Lung (tissue), 11 donors: ENCODE measurements at regions not wholly inside any gene's neighbourhood (a gene's known extent, or its start where the extent isn't known, plus 50 kb on each side); places are given as distances from the start of the nearest gene placed in this dataset.

Experiments
- ATAC-seq: fragments of 200-7000 bp; cut with Tn5 transposase; one replicate; pipeline ENCODE4 v1.9.1; 2020; ENCODE audit warnings: moderate number of reproducible peaks; ENCODE audit not compliant: insufficient read depth, low FRiP score
- DNase-seq, 3 donors: peaks; one replicate each; pipeline ENCODE4 v3.0.0-alpha.2; 2013 to 2017
- H3K27ac ChIP-seq, 2 donors: one replicate each; pipeline ENCODE4 v1.5.1; 2013; ENCODE audit warnings: mild to moderate bottlenecking in 2 of 2, moderate library complexity in 2 of 2, control low read depth in 1 of 2, inconsistent platforms in 1 of 2, low read depth in 1 of 2, low read length in 1 of 2
- H3K27me3 ChIP-seq, 3 donors: one replicate each; pipeline ENCODE4 v1.5.1; 2013; ENCODE audit warnings: low read length in 2 of 3; ENCODE audit not compliant: control insufficient read depth in 3 of 3, insufficient read depth in 3 of 3
- H3K36me3 ChIP-seq, 4 donors: one replicate each; pipeline ENCODE4 v1.5.1; 2013; ENCODE audit warnings: low read length in 4 of 4, mild to moderate bottlenecking in 1 of 4, moderate library complexity in 1 of 4; ENCODE audit not compliant: control insufficient read depth in 4 of 4, insufficient read depth in 4 of 4
- H3K4me1 ChIP-seq, 5 donors: one replicate each; pipeline ENCODE4 v1.5.1; 2013; ENCODE audit warnings: low read length in 5 of 5, mild to moderate bottlenecking in 2 of 5, moderate library complexity in 1 of 5; ENCODE audit not compliant: control insufficient read depth in 5 of 5, insufficient read depth in 5 of 5
- H3K4me3 ChIP-seq: one replicate; pipeline ENCODE4 v1.5.1; 2013; ENCODE audit warnings: mild to moderate bottlenecking, control low read depth, moderate library complexity
- H3K9ac ChIP-seq, 2 donors: one replicate each; pipeline ENCODE4 v1.5.1; 2013; ENCODE audit warnings: low read length in 2 of 2, control low read depth in 1 of 2; ENCODE audit not compliant: insufficient read depth in 1 of 2
- H3K9me3 ChIP-seq, 4 donors: one replicate each; pipeline ENCODE4 v1.5.1; 2013; ENCODE audit warnings: low read length in 3 of 4, mild to moderate bottlenecking in 1 of 4, moderate library complexity in 1 of 4; ENCODE audit not compliant: control insufficient read depth in 4 of 4, insufficient read depth in 3 of 4
- WGBS, 2 donors: extraction: QIAGEN DNeasy Blood & Tissue Kit; methylation state at CpG; one replicate each; pipeline ENCODE4 v1.1.7; 2013; 5-methylcytosine and 5-hydroxymethylcytosine counted together
- TF ChIP-seq, protein P1 (sequence below): IDR thresholded peaks from 2 replicates; pipeline ENCODE4 v1.5.1; 2012; ENCODE audit warnings: mild to moderate bottlenecking; ENCODE audit errors: control extremely low read depth, extremely low read depth
- donor health status: control.
- donor health status: control.
- donor health status: Bipolar disorder and iron deficiency.
- donor health status: healthy.
- donor health status: DM: yes; HTN: yes; CAD: no.

DNA sequence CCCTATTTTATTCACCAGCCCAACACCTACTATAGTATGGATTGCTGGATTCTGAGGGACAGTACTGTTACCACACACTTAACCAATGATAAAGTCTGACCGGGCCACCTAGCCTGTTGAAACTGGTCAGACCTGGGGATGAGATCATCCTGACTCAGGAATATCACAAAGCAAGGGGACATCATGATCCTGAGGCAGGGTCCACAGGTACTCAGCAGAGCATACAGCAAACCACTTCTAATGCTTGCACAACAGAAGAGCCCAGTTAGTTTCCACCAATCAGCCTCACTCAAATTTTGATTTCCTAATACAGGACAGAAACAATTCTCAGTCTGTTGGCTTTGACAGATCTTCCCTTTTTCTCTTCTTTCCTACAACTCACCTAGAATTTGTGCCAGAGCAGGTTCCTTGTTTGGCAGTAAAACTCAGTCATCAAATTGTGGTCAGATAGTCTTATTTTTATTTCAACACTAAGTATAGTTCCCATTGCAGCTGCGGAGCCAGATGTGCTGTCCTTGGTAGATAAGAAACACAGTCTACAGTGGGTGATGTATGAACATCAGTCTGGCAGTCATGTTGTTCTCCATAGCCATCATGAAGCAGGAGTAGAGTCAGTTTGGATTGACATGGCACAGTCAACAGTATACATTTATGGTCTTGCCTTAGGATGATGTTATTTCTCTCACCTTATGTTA lies 90.1 kb upstream of the PRR23C start:
- DNase-seq: no peak
- Histone ChIP-seq H3K27me3 (no peaks in the 10 kb centered on the region), H3K9me3 (no peaks in the 10 kb centered on the region), H3K36me3 (no peaks in the 10 kb centered on the region), H3K9ac (no peak overlapping the region), H3K4me1 (no peaks in the 10 kb centered on the region), H3K4me3 (no peak overlapping the region), H3K27ac (no peak overlapping the region)
- 40 to 69% methylated on average over 2 of the region's 2 CpGs for WGBS, 2 donors
- TF ChIP-seq, protein P1, sequence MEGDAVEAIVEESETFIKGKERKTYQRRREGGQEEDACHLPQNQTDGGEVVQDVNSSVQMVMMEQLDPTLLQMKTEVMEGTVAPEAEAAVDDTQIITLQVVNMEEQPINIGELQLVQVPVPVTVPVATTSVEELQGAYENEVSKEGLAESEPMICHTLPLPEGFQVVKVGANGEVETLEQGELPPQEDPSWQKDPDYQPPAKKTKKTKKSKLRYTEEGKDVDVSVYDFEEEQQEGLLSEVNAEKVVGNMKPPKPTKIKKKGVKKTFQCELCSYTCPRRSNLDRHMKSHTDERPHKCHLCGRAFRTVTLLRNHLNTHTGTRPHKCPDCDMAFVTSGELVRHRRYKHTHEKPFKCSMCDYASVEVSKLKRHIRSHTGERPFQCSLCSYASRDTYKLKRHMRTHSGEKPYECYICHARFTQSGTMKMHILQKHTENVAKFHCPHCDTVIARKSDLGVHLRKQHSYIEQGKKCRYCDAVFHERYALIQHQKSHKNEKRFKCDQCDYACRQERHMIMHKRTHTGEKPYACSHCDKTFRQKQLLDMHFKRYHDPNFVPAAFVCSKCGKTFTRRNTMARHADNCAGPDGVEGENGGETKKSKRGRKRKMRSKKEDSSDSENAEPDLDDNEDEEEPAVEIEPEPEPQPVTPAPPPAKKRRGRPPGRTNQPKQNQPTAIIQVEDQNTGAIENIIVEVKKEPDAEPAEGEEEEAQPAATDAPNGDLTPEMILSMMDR: no peak
- ATAC-seq: no peak

DNA sequence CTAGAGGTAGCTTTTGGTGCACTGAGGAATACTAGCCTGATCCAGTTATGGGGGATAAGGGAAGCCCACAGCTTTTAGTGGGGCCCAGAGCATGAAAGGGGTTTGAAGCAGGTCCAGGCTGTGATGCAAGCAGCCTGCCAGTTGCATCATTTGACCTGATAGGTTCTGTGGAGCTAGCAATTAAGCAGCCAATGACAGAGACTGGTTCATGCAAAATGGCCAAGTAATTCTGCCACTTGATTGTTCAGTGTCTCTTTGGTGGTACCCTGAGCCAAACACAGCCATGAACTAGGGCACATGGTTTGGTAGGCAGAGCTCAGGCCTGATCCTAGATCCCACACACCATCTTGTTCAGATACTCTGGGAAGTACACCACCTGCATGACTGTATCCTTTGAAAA lies 91.0 kb upstream of the PRR23C start:
- Histone ChIP-seq H3K9ac (no peak overlapping the region), H3K4me1 (no peaks in the 10 kb centered on the region), H3K27ac (no peak overlapping the region), H3K36me3 (no peaks in the 10 kb centered on the region), H3K9me3 (no peaks in the 10 kb centered on the region), H3K27me3 (no peaks in the 10 kb centered on the region), H3K4me3 (no peak overlapping the region)
- TF ChIP-seq, protein P1: no peak
- ATAC-seq: no peak
- DNase-seq: no peak

DNA sequence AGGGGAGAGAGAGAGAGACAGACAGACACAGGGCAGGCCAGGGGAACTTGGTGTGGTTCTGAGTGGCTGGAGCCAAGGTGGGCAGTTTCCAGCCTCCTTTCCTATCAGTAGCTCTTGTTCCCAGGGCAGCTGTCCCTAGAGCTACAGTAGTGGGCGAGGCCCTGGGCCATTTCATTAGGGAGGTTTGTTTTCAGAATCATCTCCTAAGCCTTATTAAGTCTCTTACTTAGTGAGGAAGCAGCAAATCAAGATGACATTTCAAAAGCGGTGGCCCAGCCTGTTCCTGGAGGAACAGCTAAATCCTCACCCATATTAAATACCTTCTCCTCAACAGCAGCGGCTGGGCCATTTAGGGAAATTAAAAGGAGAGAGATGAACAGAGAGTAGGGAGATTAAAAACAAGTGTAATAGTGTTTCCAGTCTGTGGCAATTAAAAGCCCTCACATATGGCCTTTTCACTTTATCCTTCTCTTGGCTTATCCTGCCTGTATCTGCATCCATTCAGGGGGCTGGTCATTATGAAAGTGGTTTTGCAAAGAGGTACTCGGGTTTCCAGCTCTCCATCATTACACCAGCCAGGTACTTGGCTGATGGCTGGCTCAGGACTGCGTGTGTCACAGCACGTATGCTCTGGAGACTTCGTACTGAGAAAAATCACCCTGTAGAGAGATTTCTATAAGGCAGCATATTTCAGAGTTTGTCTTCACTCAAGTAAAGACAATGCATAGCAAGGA lies 91.9 kb upstream of the PRR23C start:
- DNase-seq (no peak), ATAC-seq (no peak)
- TF ChIP-seq, protein P1: no peak
- Histone ChIP-seq H3K9me3 (no peaks in the 10 kb centered on the region), H3K27me3 (no peaks in the 10 kb centered on the region), H3K9ac (no peak overlapping the region), H3K4me1 (no peaks in the 10 kb centered on the region), H3K36me3 (no peaks in the 10 kb centered on the region), H3K4me3 (no peak overlapping the region), H3K27ac (no peak overlapping the region)
- WGBS, 2 donors: 77 to 78% methylated on average over 7 of the region's 7 CpGs
